Endothelial cell of umbilical vein (primary cell): ENCODE measurements at regions not wholly inside any gene's neighbourhood (a gene's known extent, or its start where the extent isn't known, plus 50 kb on each side); places are given as distances from the start of the nearest gene placed in this dataset.

Experiments used
- EZH2 ChIP-seq: IDR thresholded peaks from 2 replicates; pipeline ENCODE4 v1.6.1; 2012; ENCODE audit warnings: borderline replicate concordance, low read depth, mild to moderate bottlenecking, moderate library complexity, low read length, inconsistent platforms; ENCODE audit not compliant: severe bottlenecking
- FOS ChIP-seq: IDR thresholded peaks from 2 replicates; pipeline ENCODE4 v1.6.1; 2011; ENCODE audit warnings: mild to moderate bottlenecking, low read length, moderate library complexity, borderline replicate concordance; ENCODE audit not compliant: insufficient read depth
- GATA2 ChIP-seq: IDR thresholded peaks from 2 replicates; pipeline ENCODE4 v1.7.0; 2011; ENCODE audit warnings: low read depth, mild to moderate bottlenecking, moderate library complexity, mixed read lengths, low read length; ENCODE audit not compliant: insufficient read length, insufficient read depth
- JUN ChIP-seq: IDR thresholded peaks from 2 replicates; pipeline ENCODE4 v1.6.1; 2011; ENCODE audit warnings: borderline replicate concordance, low read depth; ENCODE audit not compliant: insufficient read length, insufficient read depth
- MYC ChIP-seq: IDR thresholded peaks from one replicate; pipeline ENCODE4 v1.6.1; 2011; ENCODE audit warnings: mild to moderate bottlenecking, low read depth, low read length
- POLR2A ChIP-seq: IDR thresholded peaks from 2 replicates; pipeline ENCODE4 v1.6.1; 2012; ENCODE audit warnings: low read depth, mild to moderate bottlenecking, control low read depth, low read length
- POLR2AphosphoS5 ChIP-seq: IDR thresholded peaks from 2 replicates; pipeline ENCODE4 v1.6.1; 2012; ENCODE audit warnings: low read depth, mild to moderate bottlenecking, control low read depth, low read length, moderate library complexity; ENCODE audit not compliant: insufficient read depth
- TF ChIP-seq, protein P1 (sequence below), 2 donors: IDR thresholded peaks; 1 replicate in 1 of 2; 2 replicates in 1 of 2; pipeline ENCODE4 v1.5.1; 2011; ENCODE audit warnings: low read length in 2 of 2, mild to moderate bottlenecking in 2 of 2, moderate library complexity in 2 of 2, control low read depth in 1 of 2, inconsistent platforms in 1 of 2, low read depth in 1 of 2; ENCODE audit not compliant: insufficient read depth in 1 of 2; ENCODE audit errors: extremely low read depth in 1 of 2
- TF ChIP-seq, protein P2 (sequence below): IDR thresholded peaks from 2 replicates; pipeline ENCODE4 v1.6.1; 2011; ENCODE audit not compliant: insufficient read depth, insufficient read length

GRCh38 chr14:76937181-76938091, 91.1 kb downstream of the IRF2BPL start:
- TF ChIP-seq POLR2A (no peak), POLR2AphosphoS5 (no peak), MYC (no peak), FOS (no peak), GATA2 (no peak), EZH2 (no peak), JUN (no peak)
- TF ChIP-seq, protein P1, sequence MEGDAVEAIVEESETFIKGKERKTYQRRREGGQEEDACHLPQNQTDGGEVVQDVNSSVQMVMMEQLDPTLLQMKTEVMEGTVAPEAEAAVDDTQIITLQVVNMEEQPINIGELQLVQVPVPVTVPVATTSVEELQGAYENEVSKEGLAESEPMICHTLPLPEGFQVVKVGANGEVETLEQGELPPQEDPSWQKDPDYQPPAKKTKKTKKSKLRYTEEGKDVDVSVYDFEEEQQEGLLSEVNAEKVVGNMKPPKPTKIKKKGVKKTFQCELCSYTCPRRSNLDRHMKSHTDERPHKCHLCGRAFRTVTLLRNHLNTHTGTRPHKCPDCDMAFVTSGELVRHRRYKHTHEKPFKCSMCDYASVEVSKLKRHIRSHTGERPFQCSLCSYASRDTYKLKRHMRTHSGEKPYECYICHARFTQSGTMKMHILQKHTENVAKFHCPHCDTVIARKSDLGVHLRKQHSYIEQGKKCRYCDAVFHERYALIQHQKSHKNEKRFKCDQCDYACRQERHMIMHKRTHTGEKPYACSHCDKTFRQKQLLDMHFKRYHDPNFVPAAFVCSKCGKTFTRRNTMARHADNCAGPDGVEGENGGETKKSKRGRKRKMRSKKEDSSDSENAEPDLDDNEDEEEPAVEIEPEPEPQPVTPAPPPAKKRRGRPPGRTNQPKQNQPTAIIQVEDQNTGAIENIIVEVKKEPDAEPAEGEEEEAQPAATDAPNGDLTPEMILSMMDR (IDR thresholded peaks at IDR 0.05; ENCODE audit: extremely low read depth in 1 of 2, insufficient read depth in 1 of 2, low read depth in 1 of 2, low read length in 2 of 2), result no peak
- TF ChIP-seq, protein P2, sequence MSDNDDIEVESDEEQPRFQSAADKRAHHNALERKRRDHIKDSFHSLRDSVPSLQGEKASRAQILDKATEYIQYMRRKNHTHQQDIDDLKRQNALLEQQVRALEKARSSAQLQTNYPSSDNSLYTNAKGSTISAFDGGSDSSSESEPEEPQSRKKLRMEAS, result no peak
